ENCODE measurements at regions not wholly inside any gene's neighbourhood (a gene's known extent, or its start where the extent isn't known, plus 50 kb on each side); places are given as distances from the start of the nearest gene placed in this dataset.
"Not testable (repeated sequence)": the region's sequence is repeated elsewhere in the genome, so short reads cannot be mapped to it uniquely, and the experiment has no call there.

- no peak for DNase-seq
These were observed 135.3 kb upstream of the KCNK1 start for GRCh38 chr1:233478611-233479010.

DNA sequence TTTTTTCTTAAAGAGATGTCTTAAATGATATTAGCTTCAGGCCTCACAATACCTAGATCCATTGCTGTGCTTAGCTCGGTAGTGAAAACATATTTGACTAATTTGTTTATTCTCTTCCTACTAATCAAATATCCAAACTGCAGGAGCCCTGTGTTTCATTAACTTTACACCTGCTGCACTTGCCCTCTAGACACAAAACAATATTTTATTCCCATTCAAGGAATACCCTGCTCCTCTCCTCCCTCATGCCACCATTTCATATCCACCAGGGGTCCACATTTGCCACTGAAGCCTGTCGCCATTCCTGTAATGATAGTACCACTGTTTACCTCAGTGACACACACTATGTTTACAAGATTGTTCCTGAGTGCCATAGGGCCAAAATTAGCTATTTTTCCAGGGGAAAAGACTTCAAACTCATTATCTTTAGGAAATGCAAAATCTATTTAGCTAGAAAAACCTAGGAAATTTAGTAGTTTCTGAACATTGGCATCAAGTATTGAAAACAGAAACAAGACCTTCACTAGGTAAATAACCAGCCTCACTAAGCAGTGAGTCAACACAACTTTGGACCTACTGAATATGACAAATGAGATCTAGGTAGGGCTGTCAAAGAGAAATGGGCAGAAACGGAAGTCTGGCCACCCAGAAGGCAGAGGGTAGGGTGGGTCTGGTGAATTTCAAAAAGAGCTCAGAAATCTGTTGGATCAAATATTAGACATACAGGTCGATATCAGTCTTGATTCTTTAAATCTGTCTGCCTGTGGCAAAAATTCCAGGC lies 134.6 kb upstream of the KCNK1 start:
- DNase-seq = no peak

GRCh38 chr1:233480198-233480597 lies 133.7 kb upstream of the KCNK1 start:
- no peak for DNase-seq

DNA sequence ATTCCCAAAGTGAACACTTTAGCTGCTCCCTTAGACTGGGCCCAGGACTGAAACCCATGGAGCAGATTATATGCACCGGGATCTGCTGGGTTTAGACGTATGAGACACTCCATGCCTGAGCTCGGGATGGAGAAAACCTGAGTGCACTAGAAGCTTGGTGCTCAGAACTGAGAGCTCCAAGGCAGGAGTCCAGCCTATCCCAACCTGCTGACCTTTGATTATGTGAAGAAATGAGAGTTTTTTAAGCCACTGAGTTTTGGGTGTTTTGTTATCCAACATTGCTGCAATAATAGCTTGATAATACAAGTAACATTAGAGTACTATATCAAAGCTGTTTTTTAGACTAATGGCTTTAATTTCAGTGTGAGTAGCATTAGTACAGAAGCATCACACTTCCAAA lies 131.5 kb upstream of the KCNK1 start:
- DNase-seq = no peak

DNA sequence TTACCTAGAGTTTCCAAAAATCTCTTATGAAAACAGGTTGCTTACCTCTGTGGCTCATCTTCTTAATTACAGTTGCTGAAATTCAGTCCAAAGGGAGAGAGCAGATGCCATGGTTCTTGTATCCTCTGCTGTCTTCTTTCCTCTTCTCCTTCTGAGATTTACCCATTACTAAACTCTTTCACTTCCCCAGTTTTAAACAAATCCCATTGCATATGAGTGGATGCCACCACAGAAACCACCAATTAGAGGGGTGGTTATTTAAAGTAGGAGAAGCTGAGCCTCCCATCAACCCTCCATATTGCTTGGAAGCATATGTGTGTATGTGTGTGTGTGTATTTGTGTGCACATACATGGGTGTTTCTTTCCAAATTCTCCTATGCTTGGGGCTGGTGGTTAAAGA lies 128.5 kb upstream of the KCNK1 start:
- DNase-seq = no peak

DNA sequence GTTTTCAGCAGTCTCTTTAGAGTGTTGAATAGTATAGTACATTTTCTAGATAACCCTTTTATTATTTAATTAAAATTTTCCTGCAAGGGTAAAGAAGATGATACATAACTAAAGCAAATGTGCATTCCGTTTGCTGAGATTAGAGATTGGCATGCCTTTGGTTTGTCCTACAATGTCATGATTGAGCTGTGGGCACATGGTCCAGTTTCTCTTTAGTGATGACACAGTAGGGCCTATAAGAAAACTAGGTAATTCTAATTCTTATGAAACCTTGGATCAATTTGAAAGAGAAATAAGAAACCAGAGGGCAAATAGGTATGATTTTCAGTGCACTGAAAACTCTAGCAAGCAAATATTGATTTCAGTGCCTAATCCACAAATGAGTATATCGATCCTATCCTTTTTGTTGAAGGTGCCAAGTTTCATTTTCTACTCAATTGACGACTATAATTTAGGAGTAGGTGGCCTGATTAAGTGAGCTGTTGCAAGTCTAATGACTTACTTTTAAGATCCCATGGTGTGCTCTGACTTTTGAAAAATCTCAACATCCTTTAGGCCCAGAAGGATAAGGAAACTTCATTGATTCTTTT lies 128.0 kb upstream of the KCNK1 start:
- no peak for DNase-seq

- no peak for DNase-seq
These were observed 126.5 kb upstream of the KCNK1 start for GRCh38 chr1:233487408-233487807.

DNA sequence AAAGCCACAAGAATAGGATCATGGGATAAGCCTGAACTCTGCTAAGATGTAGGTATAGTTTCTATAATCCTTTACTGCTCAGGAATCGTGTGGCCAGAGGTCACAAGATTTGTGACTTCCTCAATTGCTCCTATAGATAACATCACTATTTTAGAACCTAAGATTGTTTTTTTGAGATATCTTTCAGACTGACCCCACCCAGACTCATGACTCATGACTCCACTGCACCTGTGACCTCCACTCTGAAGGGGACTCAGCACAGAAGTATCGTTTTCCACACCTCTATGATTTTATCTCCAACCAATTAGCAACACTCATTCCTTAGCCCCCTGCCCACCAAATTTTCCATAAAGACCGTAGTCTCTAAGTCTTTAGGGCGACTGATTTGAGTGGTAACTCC lies 124.5 kb upstream of the KCNK1 start:
- DNase-seq = no peak

DNA sequence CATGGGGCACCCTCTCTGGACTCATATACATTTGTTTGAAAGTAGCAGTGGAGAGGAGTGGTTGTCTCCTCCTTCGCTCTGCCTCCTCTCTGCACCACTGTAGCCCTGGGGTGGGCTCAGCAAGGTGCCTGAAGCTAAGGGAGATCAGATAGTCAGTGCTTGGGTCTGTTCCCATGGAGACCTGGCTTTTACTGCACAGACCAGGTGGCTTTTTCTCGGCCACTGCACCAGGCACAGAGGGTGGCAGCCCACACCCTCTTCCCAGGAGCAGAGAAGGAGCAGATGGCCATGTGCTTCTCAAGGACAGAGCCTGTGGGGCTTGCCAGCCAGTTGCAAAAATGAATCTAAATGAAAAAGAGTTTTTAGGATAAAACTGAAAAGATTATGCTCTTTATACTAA lies 123.4 kb upstream of the KCNK1 start:
- DNase-seq = peak; percentile 20

DNA sequence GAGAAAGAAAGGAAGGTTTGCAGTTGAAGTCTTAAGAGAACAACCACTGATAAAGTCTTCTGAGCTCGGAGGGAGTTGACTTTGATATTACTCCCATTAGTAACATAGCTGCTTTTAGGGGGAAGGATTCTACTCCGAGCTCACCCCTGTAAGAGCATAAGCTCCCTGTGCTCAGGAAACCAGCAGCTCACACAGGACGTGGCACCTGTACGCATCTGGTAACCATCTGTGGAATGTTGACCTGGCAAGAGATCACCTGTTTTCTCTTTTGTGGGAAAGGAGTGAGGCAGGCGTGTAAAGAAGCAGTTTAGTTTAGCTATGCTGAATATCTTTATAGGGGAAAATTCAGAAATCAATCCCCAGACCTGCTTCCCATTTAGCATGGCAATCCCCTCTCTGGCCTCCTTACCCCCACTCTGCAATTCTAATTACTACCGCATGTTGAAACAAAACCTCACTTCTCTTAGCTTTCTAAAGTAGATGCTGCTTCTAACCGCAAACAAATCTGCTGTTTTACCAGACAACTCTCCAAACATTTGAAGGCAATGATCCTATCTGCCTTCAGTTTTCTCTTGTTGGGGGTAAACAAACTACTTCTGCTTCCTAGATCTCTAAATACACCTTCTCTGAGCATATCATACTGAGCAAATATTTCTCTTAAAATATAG lies 121.8 kb upstream of the KCNK1 start:
- DNase-seq = no peak

DNA sequence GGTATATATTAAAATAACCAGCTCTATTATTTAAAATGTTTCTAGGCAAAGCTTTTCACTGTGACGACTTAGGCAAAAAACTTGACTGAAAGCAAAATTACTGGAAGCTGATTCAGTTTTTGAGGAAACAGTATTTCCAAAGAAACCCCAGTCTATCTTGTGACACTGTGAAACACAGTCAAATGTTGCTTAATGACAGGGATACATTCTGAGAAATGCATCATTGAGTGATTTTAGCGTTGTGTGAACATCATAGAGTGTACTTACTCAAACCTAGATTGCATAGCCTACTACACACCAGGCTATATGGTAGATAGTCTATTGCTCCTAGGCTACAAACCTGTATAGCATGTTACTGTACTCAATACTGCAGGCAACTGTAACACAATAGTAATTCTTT lies 116.9 kb upstream of the KCNK1 start:
- DNase-seq = no peak

GRCh38 chr1:233497679-233498078 lies 116.2 kb upstream of the KCNK1 start:
- DNase-seq = no peak

- DNase-seq = no peak
These were observed 113.8 kb upstream of the KCNK1 start for GRCh38 chr1:233500106-233500505.

- DNase-seq = no peak
These were observed 110.4 kb upstream of the KCNK1 start for GRCh38 chr1:233503366-233503954.

GRCh38 chr1:233505130-233505529 lies 108.8 kb upstream of the KCNK1 start:
- DNase-seq = no peak

GRCh38 chr1:233505889-233506288 lies 108.0 kb upstream of the KCNK1 start:
- DNase-seq = not testable (repeated sequence)

GRCh38 chr1:233509526-233509925 lies 104.4 kb upstream of the KCNK1 start:
- peak; percentile 56 for DNase-seq

DNA sequence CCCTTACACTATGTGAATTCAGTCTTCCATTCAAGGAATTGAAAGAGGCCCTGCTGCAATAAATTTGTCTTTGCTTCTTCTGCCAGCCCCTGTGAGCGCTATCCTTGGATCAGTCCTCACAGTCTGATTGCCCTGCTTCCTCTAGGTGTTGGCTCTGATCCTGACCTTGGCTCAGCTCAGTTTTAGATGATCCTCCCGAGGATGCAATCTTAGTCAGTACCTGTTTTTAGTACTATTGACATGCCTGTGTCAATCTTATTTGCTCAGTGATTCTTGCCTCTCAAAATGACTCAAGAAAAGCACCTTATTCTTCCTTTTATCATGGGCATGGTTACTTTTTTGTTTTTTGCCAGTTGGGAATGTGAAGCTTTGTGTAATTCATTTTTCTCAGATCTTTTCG lies 101.4 kb upstream of the KCNK1 start:
- no peak for DNase-seq

- DNase-seq = peak; percentile 26
These were observed 100.5 kb upstream of the KCNK1 start for GRCh38 chr1:233513431-233513830.

DNA sequence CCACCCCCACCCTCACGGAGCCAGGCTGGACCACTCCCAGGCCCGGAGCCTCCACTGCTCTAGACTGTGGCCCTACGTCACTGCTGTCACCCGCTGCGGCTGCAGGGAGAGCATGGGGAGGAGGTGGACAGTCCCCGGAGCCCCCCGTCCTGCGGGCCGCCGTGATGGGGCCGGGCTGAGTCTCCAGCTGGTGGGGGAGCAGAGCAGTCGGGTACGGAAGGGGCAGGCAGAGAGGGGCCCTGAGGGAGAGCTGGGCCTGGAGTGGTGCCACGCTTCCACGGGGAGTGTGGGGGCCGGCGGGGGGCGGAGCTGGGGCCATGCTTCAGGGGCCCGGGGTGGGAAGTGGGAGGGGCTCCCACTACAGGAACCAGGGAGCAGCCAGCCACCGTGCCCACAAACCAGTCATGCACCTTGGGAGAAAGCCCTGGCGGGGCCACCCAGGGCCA lies 98.9 kb upstream of the KCNK1 start:
- DNase-seq = no peak

GRCh38 chr1:233516732-233517131 lies 97.2 kb upstream of the KCNK1 start:
- no peak for DNase-seq

DNA sequence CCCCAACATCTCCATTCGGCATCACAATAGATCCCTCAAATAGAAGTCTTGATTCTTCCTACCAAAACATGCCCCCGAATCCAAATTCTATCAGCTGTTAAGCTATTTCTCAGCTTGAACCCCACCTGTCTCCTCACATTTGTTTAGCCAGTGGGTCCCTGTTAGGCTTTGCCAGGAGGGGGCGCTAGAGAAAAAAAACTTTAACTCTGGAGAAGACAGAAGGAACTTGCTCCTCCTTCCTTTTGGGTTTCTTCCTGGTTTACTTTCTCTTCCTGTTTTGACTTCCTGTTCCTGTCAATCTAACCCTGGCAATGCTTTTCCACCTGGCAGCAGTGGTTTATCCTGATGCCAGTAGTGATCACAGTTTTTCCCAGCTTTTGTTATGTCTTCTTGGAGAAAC lies 95.6 kb upstream of the KCNK1 start:
- DNase-seq = no peak

- no peak for DNase-seq
These were observed 93.4 kb upstream of the KCNK1 start for GRCh38 chr1:233520261-233521191.

All from retina (tissue), 1 donor.